ENCODE measurements at regions not wholly inside any gene's neighbourhood (a gene's known extent, or its start where the extent isn't known, plus 50 kb on each side); places are given as distances from the start of the nearest gene placed in this dataset.

DNA sequence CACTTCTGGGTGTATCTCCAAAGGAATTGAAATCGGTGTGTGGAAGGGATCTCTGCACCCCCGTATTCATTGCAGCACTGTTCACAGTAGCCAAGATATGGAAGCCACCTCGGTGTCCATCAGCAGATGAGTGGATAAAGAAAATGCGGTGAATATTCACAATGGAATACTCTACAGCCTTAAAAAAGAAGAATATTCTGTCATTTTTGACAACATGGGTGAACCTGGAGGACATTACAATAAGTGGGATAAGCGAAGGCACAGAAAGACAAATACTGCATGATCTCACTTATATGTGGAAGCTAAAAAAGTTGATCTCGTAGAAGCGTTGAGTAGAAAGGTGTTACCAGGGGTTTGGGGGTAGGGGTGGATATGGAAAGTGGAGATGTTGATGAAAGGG lies 111.9 kb downstream of the BEGAIN start:
- no peak overlapping the region for H3K4me2 ChIP-seq (ENCODE audit: low read length)
- no peak overlapping the region for H3K4me3 ChIP-seq (ENCODE audit: low read length)
- H4K20me1 ChIP-seq (ENCODE audit: control insufficient read depth, insufficient read depth, low read depth, low read length), result no peaks in the 10 kb centered on the region
- H3K27ac ChIP-seq (ENCODE audit: low read depth, low read length), result no peak overlapping the region
- H3K27me3 ChIP-seq (ENCODE audit: control insufficient read depth, low read length), result no peaks in the 10 kb centered on the region
- TF ChIP-seq EZH2phosphoT487 (IDR thresholded peaks at IDR 0.05; ENCODE audit: borderline replicate concordance, low read length), result no peak
- TF ChIP-seq, protein P1, sequence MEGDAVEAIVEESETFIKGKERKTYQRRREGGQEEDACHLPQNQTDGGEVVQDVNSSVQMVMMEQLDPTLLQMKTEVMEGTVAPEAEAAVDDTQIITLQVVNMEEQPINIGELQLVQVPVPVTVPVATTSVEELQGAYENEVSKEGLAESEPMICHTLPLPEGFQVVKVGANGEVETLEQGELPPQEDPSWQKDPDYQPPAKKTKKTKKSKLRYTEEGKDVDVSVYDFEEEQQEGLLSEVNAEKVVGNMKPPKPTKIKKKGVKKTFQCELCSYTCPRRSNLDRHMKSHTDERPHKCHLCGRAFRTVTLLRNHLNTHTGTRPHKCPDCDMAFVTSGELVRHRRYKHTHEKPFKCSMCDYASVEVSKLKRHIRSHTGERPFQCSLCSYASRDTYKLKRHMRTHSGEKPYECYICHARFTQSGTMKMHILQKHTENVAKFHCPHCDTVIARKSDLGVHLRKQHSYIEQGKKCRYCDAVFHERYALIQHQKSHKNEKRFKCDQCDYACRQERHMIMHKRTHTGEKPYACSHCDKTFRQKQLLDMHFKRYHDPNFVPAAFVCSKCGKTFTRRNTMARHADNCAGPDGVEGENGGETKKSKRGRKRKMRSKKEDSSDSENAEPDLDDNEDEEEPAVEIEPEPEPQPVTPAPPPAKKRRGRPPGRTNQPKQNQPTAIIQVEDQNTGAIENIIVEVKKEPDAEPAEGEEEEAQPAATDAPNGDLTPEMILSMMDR (IDR thresholded peaks at IDR 0.05; ENCODE audit: low read depth, low read length, poor library complexity, severe bottlenecking), result no peak
- no peaks in the 10 kb centered on the region for H3K9me2 ChIP-seq (replicated peaks; ENCODE audit: control insufficient read depth, low read length)
- H3K9me3 ChIP-seq (ENCODE audit: control insufficient read depth, insufficient read depth, low read length), result no peaks in the 10 kb centered on the region
- H3K4me1 ChIP-seq (ENCODE audit: control insufficient read depth, low read length), result no peaks in the 10 kb centered on the region
- H3K36me3 ChIP-seq (ENCODE audit: control insufficient read depth, low read length), result no peaks in the 10 kb centered on the region
- no peaks in the 10 kb centered on the region for H3F3A ChIP-seq (ENCODE audit: control insufficient read depth, insufficient read depth)
- no peaks in the 10 kb centered on the region for H3K79me2 ChIP-seq (ENCODE audit: control insufficient read depth, low read length)

DNA sequence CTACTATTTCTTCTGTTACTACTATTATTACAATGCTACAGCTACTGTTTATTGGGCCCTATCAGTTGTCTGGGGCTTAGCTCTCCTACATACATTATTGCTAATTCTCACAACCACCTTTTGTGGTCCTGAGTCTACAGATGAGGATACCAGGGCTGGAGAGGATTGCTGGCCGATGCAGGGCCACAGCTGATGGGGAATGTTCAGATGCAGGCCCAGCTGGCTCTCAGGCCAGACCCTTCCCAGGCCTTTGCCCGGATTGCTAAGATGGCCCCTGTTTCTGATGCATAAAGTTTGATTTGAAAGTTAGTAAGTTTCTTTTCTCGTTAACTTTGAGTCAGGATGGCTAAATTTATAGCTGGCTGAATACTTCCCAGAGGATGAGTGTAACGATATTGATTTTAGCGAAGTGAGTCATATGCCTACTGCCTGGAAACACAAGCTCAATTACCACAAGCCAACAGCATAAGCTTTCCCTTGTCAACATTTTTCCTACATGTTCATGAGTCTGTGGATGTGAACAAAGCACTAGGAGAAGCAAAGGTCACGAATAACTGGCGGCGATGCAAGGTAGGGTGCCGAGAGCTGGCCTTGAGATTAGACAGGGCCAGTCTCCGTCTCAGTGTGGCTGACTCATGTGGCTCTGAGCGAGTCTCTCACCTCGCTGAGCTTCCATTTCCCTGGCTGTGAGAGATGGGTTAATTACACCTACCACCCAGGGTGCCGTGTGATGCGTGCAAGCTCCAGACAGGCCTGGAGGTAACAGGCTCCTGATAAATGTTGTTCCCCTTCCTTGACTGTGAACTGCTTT lies 111.0 kb downstream of the BEGAIN start:
- TF ChIP-seq, protein P1 (IDR thresholded peaks at IDR 0.05; ENCODE audit: low read depth, low read length, poor library complexity, severe bottlenecking), result no peak
- no peak for TF ChIP-seq EZH2phosphoT487 (IDR thresholded peaks at IDR 0.05; ENCODE audit: borderline replicate concordance, low read length)
- H3K27me3 ChIP-seq (ENCODE audit: control insufficient read depth, low read length), result no peaks in the 10 kb centered on the region
- H3K4me3 ChIP-seq (ENCODE audit: low read length), result no peak overlapping the region
- H3K27ac ChIP-seq (ENCODE audit: low read depth, low read length), result no peak overlapping the region
- no peaks in the 10 kb centered on the region for H3F3A ChIP-seq (ENCODE audit: control insufficient read depth, insufficient read depth)
- H3K4me1 ChIP-seq (ENCODE audit: control insufficient read depth, low read length), result no peaks in the 10 kb centered on the region
- no peaks in the 10 kb centered on the region for H3K9me3 ChIP-seq (ENCODE audit: control insufficient read depth, insufficient read depth, low read length)
- no peaks in the 10 kb centered on the region for H3K9me2 ChIP-seq (replicated peaks; ENCODE audit: control insufficient read depth, low read length)
- H3K4me2 ChIP-seq (ENCODE audit: low read length), result no peak overlapping the region
- no peaks in the 10 kb centered on the region for H3K36me3 ChIP-seq (ENCODE audit: control insufficient read depth, low read length)
- H3K79me2 ChIP-seq (ENCODE audit: control insufficient read depth, low read length), result no peaks in the 10 kb centered on the region
- no peaks in the 10 kb centered on the region for H4K20me1 ChIP-seq (ENCODE audit: control insufficient read depth, insufficient read depth, low read depth, low read length)

DNA sequence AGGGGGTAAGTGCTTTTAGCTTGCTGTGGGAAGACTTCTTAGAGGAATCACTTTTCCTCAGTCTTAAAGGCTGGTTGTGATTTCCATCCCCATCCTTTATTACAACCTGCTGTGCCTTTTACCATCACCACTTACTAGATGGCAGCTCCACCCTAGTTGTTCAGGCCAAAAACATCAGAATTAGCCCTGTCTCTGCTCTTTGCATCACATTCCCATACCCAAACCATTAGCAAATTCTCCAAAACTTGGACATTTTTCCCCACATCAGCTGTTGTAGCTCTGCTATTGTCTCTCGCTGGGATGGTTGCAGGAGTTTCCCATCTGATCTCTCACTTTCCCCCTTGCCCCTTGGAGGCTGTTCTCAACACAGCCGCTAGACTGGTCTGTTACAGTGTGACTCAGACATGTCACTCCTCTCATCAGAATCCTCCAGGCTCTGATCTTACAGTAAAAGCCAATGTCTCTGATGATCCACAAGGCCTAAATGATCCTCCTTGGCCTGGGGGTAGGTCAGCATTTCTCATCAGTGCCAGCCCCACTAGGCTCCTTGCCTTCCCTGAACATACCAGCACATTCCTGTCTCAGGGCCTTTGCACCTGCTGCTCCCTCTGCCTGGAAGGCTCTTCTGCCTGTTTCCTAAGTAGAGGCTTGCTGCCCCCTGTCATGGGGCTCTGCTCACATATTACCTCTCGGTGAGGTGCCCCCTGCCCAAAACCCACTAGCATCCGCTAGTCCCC lies 102.5 kb downstream of the BEGAIN start:
- Histone ChIP-seq H3K4me3 (ENCODE audit: low read length) (no peak overlapping the region), H3K9me3 (ENCODE audit: control insufficient read depth, insufficient read depth, low read length) (no peaks in the 10 kb centered on the region), H3K27ac (ENCODE audit: low read depth, low read length) (no peak overlapping the region), H3K9me2 (replicated peaks; ENCODE audit: control insufficient read depth, low read length) (no peaks in the 10 kb centered on the region), H3K4me2 (ENCODE audit: low read length) (no peak overlapping the region), H3F3A (ENCODE audit: control insufficient read depth, insufficient read depth) (no peaks in the 10 kb centered on the region), H3K36me3 (ENCODE audit: control insufficient read depth, low read length) (no peaks in the 10 kb centered on the region), H3K4me1 (ENCODE audit: control insufficient read depth, low read length) (no peaks in the 10 kb centered on the region), H3K27me3 (ENCODE audit: control insufficient read depth, low read length) (no peaks in the 10 kb centered on the region), H4K20me1 (ENCODE audit: control insufficient read depth, insufficient read depth, low read depth, low read length) (no peaks in the 10 kb centered on the region), H3K79me2 (ENCODE audit: control insufficient read depth, low read length) (no peaks in the 10 kb centered on the region)
- TF ChIP-seq, protein P1 (IDR thresholded peaks at IDR 0.05; ENCODE audit: low read depth, low read length, poor library complexity, severe bottlenecking), result no peak
- TF ChIP-seq EZH2phosphoT487 (IDR thresholded peaks at IDR 0.05; ENCODE audit: borderline replicate concordance, low read length), result no peak

Measured in DOHH2 (cell line).